ENCODE measurements at regions not wholly inside any gene's neighbourhood (a gene's known extent, or its start where the extent isn't known, plus 50 kb on each side); places are given as distances from the start of the nearest gene placed in this dataset.
A peak's percentile ranks its signal among the peaks of the same experiment; 100 is the strongest.
"Not testable (repeated sequence)": the region's sequence is repeated elsewhere in the genome, so short reads cannot be mapped to it uniquely, and the experiment has no call there.

DNA sequence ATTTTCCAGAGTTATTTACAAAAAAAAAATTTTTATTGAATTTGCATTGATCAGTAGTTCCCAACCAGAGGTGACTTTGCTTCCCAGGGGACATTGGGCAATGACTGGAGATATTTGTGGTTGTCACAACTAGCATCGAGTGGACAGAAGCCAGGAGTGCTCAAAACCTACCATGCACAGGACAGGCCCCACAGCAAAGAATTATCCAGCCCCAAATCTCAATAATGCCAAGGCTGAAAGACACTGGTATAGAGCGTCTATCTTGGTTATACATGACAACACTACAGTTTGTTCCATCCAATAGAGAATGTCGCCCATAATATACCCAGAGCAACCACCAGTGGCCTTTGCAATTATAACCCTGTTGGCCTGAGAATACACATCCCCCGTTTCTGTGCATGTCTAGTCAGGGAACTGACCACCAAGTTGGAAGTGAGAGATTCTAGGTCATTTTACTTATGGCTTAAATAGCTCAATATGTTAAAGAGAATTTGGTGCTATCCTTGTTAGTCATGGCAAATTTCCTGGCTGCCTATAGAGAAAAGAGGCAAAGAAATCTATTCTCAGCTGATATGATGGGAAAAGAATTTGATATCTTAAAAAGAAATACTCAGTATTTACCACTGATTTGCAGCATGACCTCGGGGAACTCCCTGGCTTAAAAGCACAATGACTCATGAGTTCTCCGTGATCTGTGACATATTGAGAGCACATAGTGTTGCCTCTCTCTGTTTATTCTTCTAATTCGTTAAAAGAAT, 76.0 kb upstream of the ADTRP start:
- peak overlapping the region; percentile 21 to 82 (median 67); a peak in 19 of 22 replicates for H3K9ac ChIP-seq
- no peaks in the 10 kb centered on the region for H3K36me3 ChIP-seq
- H3K27ac ChIP-seq = peak overlapping the region; percentile 74 to 94 (median 88)
- H3K9me3 ChIP-seq (replicated peaks in 1 of 11) = peaks cover 12 to 33% (median 23%) of the 10 kb centered on the region in 11 experiments; a peak in 20 of 22 replicates
- peak overlapping the region; percentile 62 to 87 (median 73) for H3K4me2 ChIP-seq
- H3K27me3 ChIP-seq = no peaks in the 10 kb centered on the region
- no peak; a peak in 1 of 22 replicates for TF ChIP-seq Cebpa-rat (IDR thresholded peaks at IDR 0.05)
- peaks cover 30 to 55% (median 36%) of the 10 kb centered on the region in 10 experiments for H3K4me1 ChIP-seq
- H4K20me1 ChIP-seq = no peaks in the 10 kb centered on the region
- H3K4me3 ChIP-seq = peak overlapping the region in 3 of 10 experiments; percentile 0 to 9 (median 4); a peak in 1 of 20 replicates

DNA sequence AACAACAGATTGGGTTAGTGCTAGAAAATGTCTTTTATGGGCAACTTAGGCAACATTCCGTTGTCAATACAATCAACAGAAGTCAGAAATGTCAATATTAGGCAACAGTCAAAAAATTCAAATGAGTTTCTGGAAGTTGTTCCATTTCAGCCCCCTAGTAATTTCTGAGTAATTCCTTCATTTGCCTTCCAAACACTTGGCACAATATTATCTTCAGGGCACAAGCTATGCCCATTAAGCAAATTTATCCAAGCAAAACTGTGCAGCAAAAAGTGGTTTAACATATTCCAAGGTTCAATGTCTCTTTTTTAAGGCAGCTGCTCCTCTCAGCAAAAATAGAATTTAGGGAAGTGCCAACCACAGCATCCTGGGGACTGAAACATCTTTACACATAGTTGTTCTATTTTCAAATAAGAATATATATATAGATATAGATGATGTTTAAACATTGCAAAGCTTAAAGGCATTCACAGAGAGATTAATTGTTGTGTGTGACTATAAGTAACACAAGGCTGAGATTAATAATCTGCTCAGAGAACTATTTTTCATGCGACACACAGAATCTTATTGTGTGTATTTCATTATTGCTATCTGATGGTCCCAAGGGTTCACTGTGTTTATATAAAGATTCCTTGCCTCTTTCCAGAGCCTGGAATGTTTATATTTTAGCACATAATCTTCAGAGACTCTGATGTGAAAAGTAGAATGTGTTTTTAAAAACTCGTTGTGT, 75.2 kb upstream of the ADTRP start:
- peak overlapping the region; percentile 74 to 94 (median 88) for H3K27ac ChIP-seq
- no peak; a peak in 1 of 22 replicates for TF ChIP-seq Cebpa-rat (IDR thresholded peaks at IDR 0.05)

GRCh38 chr6:11852061-11852651, 73.6 kb upstream of the ADTRP start:
- no peak overlapping the region for H3K4me3 ChIP-seq
- peak overlapping the region; percentile 74 to 94 (median 88); a peak in 21 of 22 replicates for H3K27ac ChIP-seq
- H3K4me2 ChIP-seq = peak overlapping the region; percentile 60 to 87 (median 71)

More for the DNA sequence above, 75.2 kb upstream of the ADTRP start:
- Histone ChIP-seq H3K4me1 (peaks cover 30 to 55% (median 36%) of the 10 kb centered on the region in 10 experiments), H3K9me3 (replicated peaks in 1 of 11) (peaks cover 12 to 33% (median 23%) of the 10 kb centered on the region in 11 experiments; a peak in 20 of 22 replicates), H3K27me3 (no peaks in the 10 kb centered on the region), H3K9ac (peak overlapping the region; percentile 27 to 82 (median 67); a peak in 21 of 22 replicates), H4K20me1 (no peaks in the 10 kb centered on the region), H3K4me2 (peak overlapping the region; percentile 62 to 87 (median 73)), H3K36me3 (no peaks in the 10 kb centered on the region), H3K4me3 (peak overlapping the region in 3 of 10 experiments; percentile 0 to 30 (median 9); a peak in 3 of 20 replicates)

GRCh38 chr6:11851387-11851786, 72.8 kb upstream of the ADTRP start:
- TF ChIP-seq Cebpa-rat (IDR thresholded peaks at IDR 0.05) = no peak
- Histone ChIP-seq H3K9ac (no peak overlapping the region), H3K36me3 (no peaks in the 10 kb centered on the region), H4K20me1 (no peaks in the 10 kb centered on the region), H3K27ac (peak overlapping the region in 8 of 11 experiments; percentile 24 to 94 (median 88); a peak in 11 of 22 replicates), H3K4me3 (no peak overlapping the region), H3K4me2 (peak overlapping the region in 6 of 11 experiments; percentile 13 to 87 (median 74); a peak in 9 of 22 replicates), H3K27me3 (no peaks in the 10 kb centered on the region), H3K9me3 (replicated peaks in 1 of 11) (peaks cover 27 to 51% (median 41%) of the 10 kb centered on the region in 11 experiments), H3K4me1 (peaks cover 30 to 55% (median 36%) of the 10 kb centered on the region in 10 experiments)

More at GRCh38 chr6:11852061-11852651, 73.6 kb upstream of the ADTRP start:
- Histone ChIP-seq H4K20me1 (no peaks in the 10 kb centered on the region), H3K4me1 (peaks cover 30 to 55% (median 36%) of the 10 kb centered on the region in 10 experiments), H3K9me3 (replicated peaks in 1 of 11) (peaks cover 21 to 43% (median 34%) of the 10 kb centered on the region in 11 experiments), H3K9ac (peak overlapping the region in 9 of 11 experiments; percentile 15 to 74 (median 50); a peak in 15 of 22 replicates), H3K27me3 (no peaks in the 10 kb centered on the region), H3K36me3 (no peaks in the 10 kb centered on the region)
- TF ChIP-seq Cebpa-rat (IDR thresholded peaks at IDR 0.05) = no peak

DNA sequence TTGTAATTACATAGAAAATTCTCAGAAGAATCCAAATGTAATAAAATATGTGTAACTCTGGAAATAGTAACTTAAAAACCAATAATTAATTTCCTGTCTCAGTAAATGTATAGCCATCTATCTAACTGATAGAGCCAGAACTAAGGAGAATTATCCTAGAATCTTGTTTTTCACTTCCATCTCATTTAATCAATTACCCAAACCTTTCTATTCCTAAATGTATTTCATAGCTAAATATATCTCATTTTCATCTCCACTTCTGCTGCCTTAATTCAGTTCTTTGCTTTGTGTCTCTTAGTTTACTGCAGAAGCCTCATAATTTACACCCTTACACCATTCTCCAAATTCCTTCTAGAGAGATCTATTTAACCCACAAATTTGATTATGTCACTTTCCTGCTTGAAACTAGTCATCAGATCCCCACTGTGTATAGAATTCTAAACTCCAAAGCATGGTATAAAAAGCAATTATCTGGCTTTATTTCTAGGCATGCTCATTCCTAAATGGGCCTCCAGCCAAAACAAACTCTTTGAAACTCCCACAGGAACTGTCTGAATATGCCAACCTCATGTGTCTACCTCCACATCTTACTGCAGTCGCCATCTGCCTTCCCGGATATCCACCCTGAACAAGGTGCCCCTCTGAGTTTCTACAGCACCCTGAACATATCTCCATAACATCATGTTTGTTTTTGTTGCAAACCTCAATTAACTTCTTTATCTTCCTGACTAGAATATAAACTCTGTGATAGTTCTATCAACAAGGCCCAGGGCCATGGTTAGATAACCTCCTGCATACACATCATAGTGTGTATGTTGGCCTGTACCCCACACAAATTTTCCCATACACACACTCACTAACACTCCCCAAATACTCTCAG, 70.5 kb upstream of the ADTRP start:
- H3K4me2 ChIP-seq = no peak overlapping the region
- H3K4me3 ChIP-seq = no peak overlapping the region
- no peak overlapping the region for H3K9ac ChIP-seq
- no peaks in the 10 kb centered on the region for H3K27me3 ChIP-seq
- H3K9me3 ChIP-seq (replicated peaks in 1 of 11) = peaks cover 22 to 42% (median 32%) of the 10 kb centered on the region in 11 experiments
- H3K27ac ChIP-seq = no peak overlapping the region
- no peaks in the 10 kb centered on the region for H4K20me1 ChIP-seq
- no peak for TF ChIP-seq Cebpa-rat (IDR thresholded peaks at IDR 0.05)
- H3K36me3 ChIP-seq = no peaks in the 10 kb centered on the region
- H3K4me1 ChIP-seq = peaks cover 22 to 36% (median 25%) of the 10 kb centered on the region in 10 experiments

DNA sequence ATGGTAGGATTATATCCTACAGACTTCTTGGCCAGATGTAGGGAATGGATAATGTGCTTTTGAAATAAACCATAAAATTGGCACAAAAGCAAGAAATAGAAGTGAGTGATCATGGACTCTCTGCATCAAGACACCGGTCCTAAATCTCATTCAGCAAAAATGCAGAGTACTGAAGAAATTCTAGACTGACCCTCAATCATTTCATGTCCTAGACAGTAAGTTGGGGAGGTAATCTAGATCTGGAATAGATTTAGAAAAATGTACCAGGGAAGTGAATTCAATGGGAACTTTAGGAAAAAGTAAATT, 69.7 kb upstream of the ADTRP start:
- H3K9me3 ChIP-seq (replicated peaks in 1 of 11) = peaks cover 22 to 42% (median 32%) of the 10 kb centered on the region in 11 experiments
- H3K9ac ChIP-seq = no peak overlapping the region
- TF ChIP-seq Cebpa-rat (IDR thresholded peaks at IDR 0.05) = no peak
- peaks cover 15 to 28% (median 18%) of the 10 kb centered on the region in 10 experiments for H3K4me1 ChIP-seq
- H3K4me2 ChIP-seq = no peak overlapping the region
- no peak overlapping the region for H3K4me3 ChIP-seq
- H4K20me1 ChIP-seq = no peaks in the 10 kb centered on the region
- H3K27me3 ChIP-seq = no peaks in the 10 kb centered on the region
- no peaks in the 10 kb centered on the region for H3K36me3 ChIP-seq
- H3K27ac ChIP-seq = no peak overlapping the region

GRCh38 chr6:11847515-11848345, 69.1 kb upstream of the ADTRP start:
- Histone ChIP-seq H3K4me2 (no peak overlapping the region), H4K20me1 (no peaks in the 10 kb centered on the region), H3K27ac (no peak overlapping the region), H3K9ac (no peak overlapping the region), H3K4me3 (no peak overlapping the region), H3K4me1 (peaks cover 10 to 23% (median 12%) of the 10 kb centered on the region in 10 experiments), H3K9me3 (replicated peaks in 1 of 11) (peaks cover 22 to 42% (median 32%) of the 10 kb centered on the region in 11 experiments), H3K27me3 (no peaks in the 10 kb centered on the region), H3K36me3 (no peaks in the 10 kb centered on the region)
- TF ChIP-seq Cebpa-rat (IDR thresholded peaks at IDR 0.05) = no peak

- not testable (repeated sequence) for H3K36me3 ChIP-seq, H3K4me2 ChIP-seq, H3K27me3 ChIP-seq, H3K4me3 ChIP-seq, H4K20me1 ChIP-seq, H3K9ac ChIP-seq, H3K27ac ChIP-seq
- H3K4me1 ChIP-seq = peaks cover 3 to 16% (median 5%) of the 10 kb centered on the region in 10 experiments
- peaks cover 22 to 43% (median 36%) of the 10 kb centered on the region in 11 experiments for H3K9me3 ChIP-seq (replicated peaks in 1 of 11)
Observed at GRCh38 chr6:11847068-11847467, 68.5 kb upstream of the ADTRP start.
